ENCODE measurements at regions not wholly inside any gene's neighbourhood (a gene's known extent, or its start where the extent isn't known, plus 50 kb on each side); places are given as distances from the start of the nearest gene placed in this dataset.

GRCh38 chr4:8672486-8672885 lies 79.9 kb downstream of the CPZ start:
- no peak for DNase-seq

GRCh38 chr4:8671712-8672290 lies 79.2 kb downstream of the CPZ start:
- no peak for DNase-seq
